ENCODE measurements at regions not wholly inside any gene's neighbourhood (a gene's known extent, or its start where the extent isn't known, plus 50 kb on each side); places are given as distances from the start of the nearest gene placed in this dataset.

DNA sequence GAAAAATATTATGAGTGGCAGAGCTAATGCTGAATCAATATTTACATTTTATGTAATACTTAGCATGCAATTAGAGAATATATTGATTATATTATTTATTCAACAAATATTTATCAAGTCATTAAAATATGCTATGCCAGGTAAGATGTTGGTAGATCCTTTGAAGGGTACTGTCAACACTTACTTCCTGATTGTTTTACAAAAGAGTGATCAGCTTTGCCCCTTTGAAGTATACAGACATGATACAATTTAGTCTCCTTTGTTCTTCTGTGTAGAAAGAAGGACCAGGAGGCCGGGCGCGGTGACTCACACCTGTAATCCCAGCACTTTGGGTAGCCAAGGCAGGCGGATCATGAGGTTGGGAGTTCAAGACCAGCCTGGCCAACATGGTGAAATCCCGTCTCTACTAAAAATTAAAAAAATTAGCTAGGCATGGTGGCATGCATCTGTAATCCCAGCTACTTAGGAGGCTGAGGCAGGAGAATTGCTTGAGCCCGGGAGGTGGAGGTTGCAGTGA is 73.9 kb upstream of the IFNG-AS1 start:
- no peak for DNase-seq

GRCh38 chr12:67916266-67916970 is 72.8 kb upstream of the IFNG-AS1 start:
- DNase-seq: no peak

DNA sequence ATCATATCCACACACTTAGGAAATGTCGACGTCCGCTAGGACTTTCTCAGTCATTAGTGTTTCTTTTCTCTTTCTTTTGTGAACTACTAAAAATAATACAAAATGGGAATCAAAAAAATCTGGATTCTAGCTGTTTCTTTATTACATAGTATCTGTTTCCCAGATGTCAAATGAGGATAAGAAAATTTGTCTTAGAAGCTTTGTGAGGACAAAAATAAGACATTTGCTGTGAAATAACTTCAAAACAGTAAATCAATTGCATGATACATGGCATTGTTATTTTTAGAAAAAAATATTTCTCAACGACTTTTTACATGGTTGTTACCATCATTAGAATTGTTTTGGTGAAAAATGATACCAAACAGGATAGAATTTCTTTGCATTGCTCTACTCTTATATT is 71.4 kb upstream of the IFNG-AS1 start:
- no peak for DNase-seq

DNA sequence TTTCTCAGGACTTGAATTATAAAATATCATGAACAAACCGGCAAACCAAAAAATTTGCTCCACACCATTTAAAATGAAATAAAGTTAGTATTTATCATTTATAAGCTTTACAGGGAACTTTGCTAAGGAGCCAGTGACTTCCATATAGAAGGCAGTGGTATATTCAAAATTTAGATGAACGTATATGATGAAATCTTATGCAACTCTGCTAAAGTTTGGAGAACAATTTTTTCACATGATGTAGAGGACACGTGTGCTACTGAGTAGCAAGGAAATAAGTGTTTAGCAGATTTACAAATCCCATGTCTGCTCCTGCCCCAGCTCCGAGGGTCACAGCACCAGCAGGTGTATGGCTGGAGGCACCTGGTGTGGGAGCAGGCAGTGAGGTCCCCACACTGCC is 70.8 kb upstream of the IFNG-AS1 start:
- no peak for DNase-seq

DNA sequence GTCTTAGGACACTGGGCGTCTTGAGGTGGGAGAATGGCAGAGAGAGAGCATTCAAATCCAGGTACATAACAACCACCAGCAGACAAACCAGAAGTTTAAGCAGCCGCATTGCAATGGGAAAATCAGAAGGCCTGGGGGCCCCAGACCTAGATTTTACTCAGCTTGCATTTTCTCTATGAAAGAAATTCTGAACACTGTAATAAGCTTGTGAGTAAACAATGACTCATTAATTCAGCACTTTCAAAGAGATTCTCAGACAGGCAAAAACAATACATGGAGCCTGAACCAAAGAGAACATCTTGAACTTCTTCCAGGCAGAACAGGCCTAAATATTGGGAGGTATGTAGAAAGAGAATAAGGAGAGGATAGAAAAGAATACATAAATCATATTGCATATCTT is 69.8 kb upstream of the IFNG-AS1 start:
- DNase-seq: no peak

GRCh38 chr12:67920413-67920812 is 68.8 kb upstream of the IFNG-AS1 start:
- DNase-seq: no peak

- no peak for DNase-seq
These were observed 68.0 kb upstream of the IFNG-AS1 start for GRCh38 chr12:67921286-67921685.

DNA sequence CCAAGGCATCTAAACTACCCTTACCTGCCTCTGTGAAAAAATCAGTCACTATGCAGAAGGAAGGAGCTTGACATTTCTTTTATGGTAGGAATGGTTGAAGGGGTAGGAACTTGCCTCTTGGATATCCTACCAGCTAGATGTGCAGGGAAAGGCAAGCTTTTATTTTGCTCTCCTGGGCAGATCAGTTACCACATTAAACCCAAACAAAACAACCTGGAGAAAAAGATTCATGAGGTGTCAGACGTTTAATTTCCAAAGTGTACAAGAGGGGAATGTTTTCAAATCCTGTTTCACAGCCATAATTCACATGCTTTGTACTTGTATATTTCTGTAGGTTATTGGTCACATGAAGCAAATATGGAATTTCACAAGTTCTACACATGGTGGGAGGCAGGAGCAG is 67.0 kb upstream of the IFNG-AS1 start:
- no peak for DNase-seq

- DNase-seq: no peak
These were observed 64.2 kb upstream of the IFNG-AS1 start for GRCh38 chr12:67925077-67925476.

- DNase-seq: no peak
These were observed 63.7 kb upstream of the IFNG-AS1 start for GRCh38 chr12:67925552-67925951.

DNA sequence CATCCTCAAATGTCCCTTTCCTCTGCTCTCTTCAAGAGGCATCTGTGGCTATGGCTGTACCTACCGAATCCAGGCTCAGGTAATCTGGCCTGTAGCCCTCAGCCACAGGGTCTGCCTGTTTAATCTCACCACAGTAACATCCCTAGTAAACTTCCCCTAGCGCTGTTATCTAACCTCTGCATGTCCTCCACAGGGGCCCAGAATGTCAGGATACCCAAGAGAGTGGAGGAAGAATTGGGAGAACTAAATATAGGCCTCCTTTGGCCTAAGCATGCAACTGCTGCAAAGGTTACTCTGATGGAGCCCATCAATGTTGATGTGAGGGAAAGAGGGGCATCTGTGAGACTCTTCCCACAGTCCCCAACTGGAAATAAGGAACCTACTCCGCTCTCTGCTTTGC is 63.2 kb upstream of the IFNG-AS1 start:
- DNase-seq: no peak

GRCh38 chr12:67927324-67927723 is 61.9 kb upstream of the IFNG-AS1 start:
- no peak for DNase-seq

DNA sequence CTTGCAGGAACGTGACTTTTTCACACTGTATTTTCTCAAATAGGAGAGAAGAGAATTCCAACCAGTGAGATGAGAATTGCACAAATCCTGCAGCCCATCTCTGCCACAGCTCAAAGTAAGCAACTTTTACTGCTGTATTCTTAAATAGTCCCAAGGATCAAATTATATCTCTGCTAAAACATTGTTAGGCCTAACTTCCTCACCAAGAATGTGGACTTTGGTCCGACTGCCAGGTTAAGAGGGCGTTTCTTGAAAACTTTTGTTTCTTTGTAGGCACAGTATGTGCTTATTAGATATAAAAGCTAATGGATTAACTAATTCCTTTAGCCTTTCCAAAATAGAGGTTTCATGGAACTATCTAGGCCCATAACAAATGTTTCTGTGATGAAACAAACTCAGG is 61.4 kb upstream of the IFNG-AS1 start:
- DNase-seq: no peak

GRCh38 chr12:67928621-67929383 is 60.4 kb upstream of the IFNG-AS1 start:
- DNase-seq: no peak

DNA sequence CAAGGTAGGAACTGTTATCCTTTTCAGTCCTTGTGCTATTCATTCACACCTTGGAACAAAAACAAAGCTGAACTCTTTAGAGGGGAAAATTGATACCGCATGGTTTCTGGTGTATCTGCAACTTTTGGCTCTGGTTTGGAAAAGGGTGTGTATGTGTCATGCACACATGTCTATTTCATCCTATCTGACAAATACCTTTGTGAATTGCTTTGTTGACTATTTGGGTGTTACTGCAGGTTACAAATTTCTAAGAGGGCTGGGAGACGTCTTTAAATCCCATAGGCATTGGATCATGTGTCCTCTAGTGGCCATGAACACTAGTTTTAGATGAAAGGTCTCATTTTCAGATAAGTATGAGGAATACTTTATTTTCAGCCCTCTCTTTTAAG is 59.9 kb upstream of the IFNG-AS1 start:
- no peak for DNase-seq

GRCh38 chr12:67937822-67938221 is 51.4 kb upstream of the IFNG-AS1 start:
- DNase-seq: no peak

All from CD4-positive, alpha-beta T cell treated with Interleukin-4 for 4 hours (primary cell).